ENCODE measurements at regions not wholly inside any gene's neighbourhood (a gene's known extent, or its start where the extent isn't known, plus 50 kb on each side); places are given as distances from the start of the nearest gene placed in this dataset.
"Not testable (repeated sequence)": the region's sequence is repeated elsewhere in the genome, so short reads cannot be mapped to it uniquely, and the experiment has no call there.

GRCh38 chr5:82591021-82591515 is 312.9 kb upstream of the RPS23 start:
- Histone ChIP-seq H3K9me3 (no peaks in the 10 kb centered on the region), H3K4me1 (peaks cover 0 to 41% (median 12%) of the 10 kb centered on the region in 4 donors), H3K4me3 (no peak overlapping the region), H3K36me3 (no peaks in the 10 kb centered on the region), H3K27me3 (no peaks in the 10 kb centered on the region), H3K27ac (no peak overlapping the region)
- intact Hi-C loops (cut with DNase I; ENCODE audit: low total_unique reads) = no loop called here
- DNase-seq = no peak
- TF ChIP-seq, protein P1, sequence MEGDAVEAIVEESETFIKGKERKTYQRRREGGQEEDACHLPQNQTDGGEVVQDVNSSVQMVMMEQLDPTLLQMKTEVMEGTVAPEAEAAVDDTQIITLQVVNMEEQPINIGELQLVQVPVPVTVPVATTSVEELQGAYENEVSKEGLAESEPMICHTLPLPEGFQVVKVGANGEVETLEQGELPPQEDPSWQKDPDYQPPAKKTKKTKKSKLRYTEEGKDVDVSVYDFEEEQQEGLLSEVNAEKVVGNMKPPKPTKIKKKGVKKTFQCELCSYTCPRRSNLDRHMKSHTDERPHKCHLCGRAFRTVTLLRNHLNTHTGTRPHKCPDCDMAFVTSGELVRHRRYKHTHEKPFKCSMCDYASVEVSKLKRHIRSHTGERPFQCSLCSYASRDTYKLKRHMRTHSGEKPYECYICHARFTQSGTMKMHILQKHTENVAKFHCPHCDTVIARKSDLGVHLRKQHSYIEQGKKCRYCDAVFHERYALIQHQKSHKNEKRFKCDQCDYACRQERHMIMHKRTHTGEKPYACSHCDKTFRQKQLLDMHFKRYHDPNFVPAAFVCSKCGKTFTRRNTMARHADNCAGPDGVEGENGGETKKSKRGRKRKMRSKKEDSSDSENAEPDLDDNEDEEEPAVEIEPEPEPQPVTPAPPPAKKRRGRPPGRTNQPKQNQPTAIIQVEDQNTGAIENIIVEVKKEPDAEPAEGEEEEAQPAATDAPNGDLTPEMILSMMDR (IDR thresholded peaks at IDR 0.05) = no peak

- no peak overlapping the region for H3K4me3 ChIP-seq
- no peaks in the 10 kb centered on the region for H3K36me3 ChIP-seq
- TF ChIP-seq, protein P1 (IDR thresholded peaks at IDR 0.05) = no peak
- no peaks in the 10 kb centered on the region for H3K9me3 ChIP-seq
- peaks cover 0 to 42% (median 16%) of the 10 kb centered on the region in 4 donors for H3K4me1 ChIP-seq
- no peak for DNase-seq
- intact Hi-C loops (cut with DNase I; ENCODE audit: low total_unique reads) = no loop called here
- no peak overlapping the region for H3K27ac ChIP-seq
- no peaks in the 10 kb centered on the region for H3K27me3 ChIP-seq
Observed at GRCh38 chr5:82590112-82590511, 312.0 kb upstream of the RPS23 start.

GRCh38 chr5:82586661-82587310 is 308.6 kb upstream of the RPS23 start:
- no peaks in the 10 kb centered on the region for H3K36me3 ChIP-seq
- DNase-seq = no peak
- intact Hi-C loops (cut with DNase I; ENCODE audit: low total_unique reads) = no loop called here
- H3K27ac ChIP-seq = peak overlapping the region; percentile 63 to 74
- no peak overlapping the region for H3K4me3 ChIP-seq
- H3K27me3 ChIP-seq = no peaks in the 10 kb centered on the region
- TF ChIP-seq, protein P1 (IDR thresholded peaks at IDR 0.05) = no peak
- peaks cover 0 to 41% (median 19%) of the 10 kb centered on the region in 4 donors for H3K4me1 ChIP-seq
- peaks cover 0 to 5% (median 0%) of the 10 kb centered on the region in 3 donors for H3K9me3 ChIP-seq

DNA sequence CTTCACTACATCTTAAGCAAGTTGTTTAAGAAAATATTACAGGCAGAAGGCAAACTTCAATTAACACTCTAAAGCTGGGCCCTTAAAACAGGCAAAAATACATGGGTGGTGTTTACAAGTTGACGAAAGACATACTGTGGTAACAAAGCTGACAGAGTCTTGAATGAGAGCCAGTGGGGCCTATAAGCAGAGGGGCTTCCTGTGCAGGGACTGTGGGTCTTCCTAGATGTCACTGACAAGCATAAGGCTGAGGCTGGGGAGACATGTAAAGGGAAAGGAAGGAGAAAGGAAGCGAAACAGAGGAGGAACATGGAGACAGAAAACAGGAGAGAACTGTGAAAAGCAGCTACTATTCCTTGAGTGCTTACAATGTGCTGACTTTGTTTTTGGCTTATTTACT is 308.0 kb upstream of the RPS23 start:
- Histone ChIP-seq H3K27ac (peak overlapping the region; percentile 63 to 74), H3K9me3 (peaks cover 0 to 7% (median 0%) of the 10 kb centered on the region in 3 donors), H3K27me3 (no peaks in the 10 kb centered on the region), H3K4me1 (peaks cover 0 to 41% (median 19%) of the 10 kb centered on the region in 4 donors), H3K4me3 (no peak overlapping the region), H3K36me3 (no peaks in the 10 kb centered on the region)
- intact Hi-C loops (cut with DNase I; ENCODE audit: low total_unique reads) = no loop called here
- no peak for DNase-seq
- TF ChIP-seq, protein P1 (IDR thresholded peaks at IDR 0.05) = no peak

DNA sequence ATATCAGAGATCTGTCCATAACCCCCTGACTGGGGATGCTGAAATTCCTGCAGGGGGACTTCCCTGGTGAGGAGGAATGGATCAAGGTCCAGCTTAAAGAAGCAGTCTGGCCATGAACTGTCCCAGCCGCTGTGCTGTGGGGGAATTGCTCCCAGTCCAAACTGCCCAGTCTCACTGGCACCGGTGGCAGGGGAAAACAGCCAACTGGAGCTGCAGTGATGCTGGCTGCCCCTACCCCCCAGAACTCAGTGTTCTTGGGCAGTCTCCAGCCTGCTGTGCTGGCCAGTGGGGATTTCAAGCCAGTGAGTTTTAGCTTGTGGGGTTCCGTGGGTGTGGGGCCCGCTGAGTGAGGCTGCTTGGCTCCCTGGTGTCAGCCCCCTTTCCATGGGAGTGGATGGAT is 306.5 kb upstream of the RPS23 start:
- intact Hi-C loops (cut with DNase I; ENCODE audit: low total_unique reads) = no loop called here
- peaks cover 0 to 41% (median 19%) of the 10 kb centered on the region in 4 donors for H3K4me1 ChIP-seq
- TF ChIP-seq, protein P1 (IDR thresholded peaks at IDR 0.05) = no peak
- H3K4me3 ChIP-seq = no peak overlapping the region
- H3K36me3 ChIP-seq = no peaks in the 10 kb centered on the region
- peak; percentile 47 to 90 for DNase-seq
- no peaks in the 10 kb centered on the region for H3K27me3 ChIP-seq
- H3K9me3 ChIP-seq = peaks cover 0 to 10% (median 0%) of the 10 kb centered on the region in 3 donors
- peak overlapping the region; percentile 63 to 74 for H3K27ac ChIP-seq

- DNase-seq; H3K36me3 ChIP-seq; H3K27me3 ChIP-seq; intact Hi-C loops (cut with DNase I; ENCODE audit: low total_unique reads); H3K27ac ChIP-seq; H3K4me3 ChIP-seq: not testable (repeated sequence)
- peaks cover 0 to 41% (median 19%) of the 10 kb centered on the region in 4 donors for H3K4me1 ChIP-seq
- H3K9me3 ChIP-seq = peaks cover 0 to 10% (median 0%) of the 10 kb centered on the region in 3 donors
Observed at GRCh38 chr5:82583331-82583730, 305.2 kb upstream of the RPS23 start.

All from tibial artery (tissue), 4 donors.